HCT116 (cell line): ENCODE measurements at regions not wholly inside any gene's neighbourhood (a gene's known extent, or its start where the extent isn't known, plus 50 kb on each side); places are given as distances from the start of the nearest gene placed in this dataset.

Experiments used
- ATAC-seq: fragments of 200-7000 bp; cut with Tn5 transposase; 2 replicates; pipeline ENCODE4 v1.9.1; 2020; ENCODE audit warnings: mild to moderate bottlenecking, moderate library complexity
- BruUV-seq: library from RNA; stranded (reverse); fragments of 400-500 nt; replicated peaks from 2 replicates; lab custom pipeline; 2021; lab: Mats Ljungman, UMichigan
- CTCF ChIA-PET: fragments of 300-600 bp; sonication (Branson Sonifier 250); formaldehyde crosslinking; loops from one replicate; lab custom pipeline; 2021; ENCODE audit warnings: antibody characterized with exemption; lab: Charles Lee
- POLR2A ChIA-PET: fragments of 300-600, 350-600 bp; sonication (Branson Sonifier 250); formaldehyde crosslinking; loops from one replicate; lab custom pipeline; 2021; ENCODE audit warnings: antibody characterized with exemption; lab: Charles Lee
- RAD21 ChIA-PET, 2 experiments: fragments of 300-600 bp; sonication (Branson Sonifier 250); formaldehyde crosslinking; loops; one replicate each; lab custom pipeline; 2023; ENCODE audit warnings: low total read pairs in 2 of 2; ENCODE audit not compliant: uncharacterized antibody in 2 of 2, unreplicated experiment in 2 of 2, low non-redundant PET in 1 of 2; lab: Charles Lee
- DNase-seq: peaks from one replicate; pipeline ENCODE4 v3.0.0-alpha.2; 2010; ENCODE audit warnings: low read depth, low spot score
- H2AFZ ChIP-seq: fragments of 200-600 bp; shearing (Covaris generic), sonication (generic); 2 replicates; pipeline ENCODE4 v1.6.1; 2017; ENCODE audit warnings: low read depth, mixed run types, mixed read lengths, antibody characterized with exemption, low read length; ENCODE audit not compliant: poor library complexity, severe bottlenecking
- H3K27ac ChIP-seq: 2 replicates; pipeline ENCODE4 v1.5.1; 2012; ENCODE audit warnings: low read depth, low read length
- H3K27me3 ChIP-seq: fragments of 200-600 bp; sonication (generic); 2 replicates; pipeline ENCODE4 v1.6.1; 2016; ENCODE audit warnings: mixed run types, low read length, mixed read lengths; ENCODE audit not compliant: insufficient read depth
- H3K36me3 ChIP-seq, 2 experiments: fragments of 200-500 bp in 1 of 2; fragments of 200-600 bp in 1 of 2; sonication (Bioruptor generic) in 1 of 2; sonication (generic) in 1 of 2; 2 replicates each; pipeline versions ENCODE4 v1.5.1 to v1.6.1; 2014 to 2016; ENCODE audit warnings: low read length in 2 of 2, inconsistent platforms in 1 of 2, mixed read lengths in 1 of 2, mixed run types in 1 of 2; ENCODE audit not compliant: insufficient read depth in 2 of 2, control insufficient read depth in 1 of 2
- H3K4me1 ChIP-seq, 2 experiments: fragments of 200-600 bp in 1 of 2; sonication (generic) in 1 of 2; 2 replicates each; pipeline versions ENCODE4 v1.5.1 to v1.6.1; 2012 to 2017; ENCODE audit warnings: low read length in 2 of 2, inconsistent platforms in 1 of 2, mild to moderate bottlenecking in 1 of 2, mixed read lengths in 1 of 2, mixed run types in 1 of 2, moderate library complexity in 1 of 2; ENCODE audit not compliant: insufficient read depth in 2 of 2, control insufficient read depth in 1 of 2
- H3K4me2 ChIP-seq: fragments of 200-600 bp; sonication (generic); 2 replicates; pipeline ENCODE4 v1.6.1; 2017; ENCODE audit warnings: mixed run types, low read length, mixed read lengths
- H3K4me3 ChIP-seq, 2 experiments: fragments of 200-600 bp in 1 of 2; sonication (generic) in 1 of 2; replicated peaks in 1 of 2; 2 replicates each; pipeline ENCODE4 v1.5.1; 2011 to 2016; ENCODE audit warnings: low read length in 2 of 2, control low read depth in 1 of 2, low read depth in 1 of 2, mild to moderate bottlenecking in 1 of 2, mixed read lengths in 1 of 2, mixed run types in 1 of 2
- H3K79me2 ChIP-seq: fragments of 200-600 bp; sonication (generic); 2 replicates; pipeline ENCODE4 v1.6.1; 2017; ENCODE audit warnings: mild to moderate bottlenecking, mixed run types, low read length, moderate library complexity, mixed read lengths; ENCODE audit not compliant: insufficient read depth
- H3K9ac ChIP-seq: fragments of 200-600 bp; sonication (generic); 2 replicates; pipeline ENCODE4 v1.6.1; 2016; ENCODE audit warnings: low read length, mixed read lengths
- H3K9me2 ChIP-seq: fragments of 200-600 bp; sonication (generic), shearing (Covaris generic); 2 replicates; pipeline ENCODE4 v1.6.1; 2017; ENCODE audit warnings: mixed run types, mild to moderate bottlenecking, moderate library complexity; ENCODE audit not compliant: insufficient read depth
- H3K9me3 ChIP-seq, 2 experiments: fragments of 200-500 bp in 1 of 2; fragments of 200-600 bp in 1 of 2; sonication (Bioruptor generic) in 1 of 2; sonication (generic) in 1 of 2; 2 replicates each; pipeline ENCODE4 v1.6.1; 2014 to 2017; ENCODE audit warnings: low read length in 2 of 2, mixed read lengths in 2 of 2, inconsistent platforms in 1 of 2, low read depth in 1 of 2, mild to moderate bottlenecking in 1 of 2, mixed run types in 1 of 2, moderate library complexity in 1 of 2; ENCODE audit not compliant: control insufficient read depth in 1 of 2, insufficient read depth in 1 of 2
- H4K20me1 ChIP-seq: fragments of 200-600 bp; sonication (generic), shearing (Covaris generic); 2 replicates; pipeline ENCODE4 v1.6.1; 2017; ENCODE audit warnings: mixed run types, mild to moderate bottlenecking, moderate library complexity; ENCODE audit not compliant: insufficient read depth
- CBX3 ChIP-seq: IDR thresholded peaks from 2 replicates; pipeline ENCODE4 v1.6.1; 2012; ENCODE audit warnings: low read depth
- CEBPB ChIP-seq: IDR thresholded peaks from 2 replicates; pipeline ENCODE4 v1.6.1; 2012; ENCODE audit warnings: low read depth
- CTCF ChIP-seq, 3 experiments: fragments of 200-600 bp in 1 of 3; sonication (generic) in 1 of 3; IDR thresholded peaks in 2 of 3; conservative IDR thresholded peaks in 1 of 3; 2 replicates each; pipeline ENCODE4 v1.5.1; 2012 to 2017; ENCODE audit warnings: low read depth in 2 of 3, low read length in 2 of 3, antibody characterized with exemption in 1 of 3, borderline replicate concordance in 1 of 3, control low read depth in 1 of 3, mild to moderate bottlenecking in 1 of 3, mixed read lengths in 1 of 3, mixed run types in 1 of 3, moderate library complexity in 1 of 3; ENCODE audit not compliant: insufficient read depth in 1 of 3
- EGR1 ChIP-seq: IDR thresholded peaks from 2 replicates; pipeline ENCODE4 v1.6.1; 2012; ENCODE audit warnings: low read depth
- ELF1 ChIP-seq: IDR thresholded peaks from 2 replicates; pipeline ENCODE4 v1.6.1; 2012; ENCODE audit warnings: low read depth, borderline replicate concordance
- EZH2 ChIP-seq: fragments of 200-600 bp; sonication (generic); IDR thresholded peaks from 2 replicates; pipeline ENCODE4 v1.6.1; 2017; ENCODE audit warnings: antibody characterized with exemption, mixed run types
- FOSL1 ChIP-seq: IDR thresholded peaks from 2 replicates; pipeline ENCODE4 v1.6.1; 2012; ENCODE audit warnings: low read depth
- JUND ChIP-seq: IDR thresholded peaks from 2 replicates; pipeline ENCODE4 v1.6.1; 2012
- POLR2A ChIP-seq: IDR thresholded peaks from 2 replicates; pipeline ENCODE4 v1.7.0; 2011; ENCODE audit warnings: borderline replicate concordance; ENCODE audit not compliant: insufficient read depth, insufficient read length; ENCODE audit errors: extremely low read depth
- SP1 ChIP-seq: IDR thresholded peaks from 2 replicates; pipeline ENCODE4 v1.6.1; 2012; ENCODE audit warnings: low read depth
- SRF ChIP-seq: IDR thresholded peaks from 2 replicates; pipeline ENCODE4 v1.6.1; 2012; ENCODE audit warnings: low read depth
- YY1 ChIP-seq: IDR thresholded peaks from 2 replicates; pipeline ENCODE4 v1.6.1; 2011; ENCODE audit warnings: low read length, low read depth, moderate library complexity, mild to moderate bottlenecking; ENCODE audit not compliant: insufficient replicate concordance; ENCODE audit errors: extremely low read depth
- ZFX ChIP-seq: fragments of 450-650 bp; IDR thresholded peaks from 2 replicates; pipeline ENCODE4 v1.6.1; 2017
- ZNF274 ChIP-seq: fragments of 200-500 bp; sonication (Bioruptor generic); IDR thresholded peaks from 2 replicates; pipeline ENCODE4 v1.6.1; 2014; ENCODE audit warnings: mild to moderate bottlenecking, low read depth, low read length, inconsistent platforms
- intact Hi-C: fragments of 100-400 bp; cut with micrococcal nuclease; formaldehyde crosslinking; loops from 2 replicates; pipeline ENCODE4 v1.10.0; 2022

- H3K27me3 ChIP-seq, result no peaks in the 10 kb centered on the region
- no peak overlapping the region for H2AFZ ChIP-seq
- no peaks in the 10 kb centered on the region for H3K36me3 ChIP-seq
- ATAC-seq (no peak), DNase-seq (no peak)
- no peaks in the 10 kb centered on the region for H3K9me3 ChIP-seq
- no peak overlapping the region for H3K4me2 ChIP-seq
- H4K20me1 ChIP-seq, result no peaks in the 10 kb centered on the region
- no peaks in the 10 kb centered on the region for H3K9me2 ChIP-seq
- no peak overlapping the region for H3K27ac ChIP-seq
- TF ChIP-seq CBX3 (no peak), CEBPB (no peak), EGR1 (no peak), ZNF274 (no peak), SRF (no peak), ZFX (no peak), ELF1 (no peak), SP1 (no peak), JUND (no peak), CTCF (IDR thresholded peaks at IDR 0.05 in 2 of 3, conservative IDR thresholded peaks at IDR 0.05 in 1 of 3; ENCODE audit: borderline replicate concordance in 1 of 3, insufficient read depth in 1 of 3, low read depth in 2 of 3, low read length in 2 of 3) (no peak), YY1 (no peak), EZH2 (no peak), POLR2A (no peak), FOSL1 (no peak)
- no peaks in the 10 kb centered on the region for H3K4me1 ChIP-seq
- RAD21 ChIA-PET, result no interaction called here
- no peaks in the 10 kb centered on the region for H3K79me2 ChIP-seq
- POLR2A ChIA-PET, result no interaction called here
- H3K4me3 ChIP-seq, result no peak overlapping the region
- intact Hi-C loops, result no loop called here
- CTCF ChIA-PET, result no interaction called here
- no peak overlapping the region for H3K9ac ChIP-seq
- no TSS peak for BruUV-seq
Measured at GRCh38 chr10:130412317-130412716, 276.1 kb downstream of the GLRX3 start.
